ENCODE measurements at regions not wholly inside any gene's neighbourhood (a gene's known extent, or its start where the extent isn't known, plus 50 kb on each side); places are given as distances from the start of the nearest gene placed in this dataset.

GRCh38 chr5:135229679-135230132, 169.3 kb downstream of the MACROH2A1 start (continued):
- TF ChIP-seq SMARCE1 (IDR thresholded peaks at IDR 0.05; ENCODE audit: borderline replicate concordance) (no peak), ZBTB38 (CRISPR knock-in tag; IDR thresholded peaks at IDR 0.05) (peak; percentile 75; the same call in 1 of the 2 replicates), DZIP1 (CRISPR knock-in tag; IDR thresholded peaks at IDR 0.05) (no peak), ZBTB25 (CRISPR knock-in tag; IDR thresholded peaks at IDR 0.05) (no peak), CREB3 (CRISPR knock-in tag; IDR thresholded peaks at IDR 0.05) (no peak), MAFK (conservative IDR thresholded peaks at IDR 0.05 in 1 of 2, IDR thresholded peaks at IDR 0.05 in 1 of 2; ENCODE audit: low read length in 2 of 2) (no peak), TOE1 (CRISPR knock-in tag; IDR thresholded peaks at IDR 0.05) (no peak), FOXP4 (CRISPR knock-in tag; IDR thresholded peaks at IDR 0.05) (peak; percentile 10; the same call in 1 of the 2 replicates), SRSF4 (IDR thresholded peaks at IDR 0.05; ENCODE audit: low read depth, low read length, poor library complexity, severe bottlenecking) (no peak), ZBTB8A (CRISPR knock-in tag; IDR thresholded peaks at IDR 0.05; ENCODE audit: borderline replicate concordance, low read depth) (no peak), ZBTB33 (CRISPR knock-in tag; IDR thresholded peaks at IDR 0.05) (peak; percentile 16; the same call in 1 of the 2 replicates), ZNF513 (CRISPR knock-in tag; conservative IDR thresholded peaks at IDR 0.05) (no peak), ZSCAN5A (CRISPR knock-in tag; IDR thresholded peaks at IDR 0.05; ENCODE audit: borderline replicate concordance) (no peak), HOMEZ (CRISPR knock-in tag; IDR thresholded peaks at IDR 0.05; ENCODE audit: low read depth) (peak; percentile 85; the same call in 1 of the 2 replicates), FOXA3 (CRISPR knock-in tag; IDR thresholded peaks at IDR 0.05) (peak; percentile 57)

Measured in HepG2 (cell line).